GM12891 (cell line): ENCODE measurements at regions not wholly inside any gene's neighbourhood (a gene's known extent, or its start where the extent isn't known, plus 50 kb on each side); places are given as distances from the start of the nearest gene placed in this dataset.

Experiments
- PAX5 ChIP-seq: IDR thresholded peaks from 2 replicates; pipeline ENCODE4 v1.6.1; 2011; ENCODE audit warnings: low read length, moderate library complexity, mild to moderate bottlenecking; ENCODE audit not compliant: insufficient read depth, severe bottlenecking
- POLR2A ChIP-seq: IDR thresholded peaks from 2 replicates; pipeline ENCODE4 v1.6.1; 2011; ENCODE audit warnings: low read depth, low read length, control low read depth
- POLR2AphosphoS5 ChIP-seq: IDR thresholded peaks from 2 replicates; pipeline ENCODE4 v1.6.1; 2011; ENCODE audit warnings: low read depth, low read length, control low read depth
- SPI1 ChIP-seq: IDR thresholded peaks from 2 replicates; pipeline ENCODE4 v1.6.1; 2011; ENCODE audit warnings: low read depth, low read length, control low read depth
- TAF1 ChIP-seq: IDR thresholded peaks from 2 replicates; pipeline ENCODE4 v1.6.1; 2011; ENCODE audit warnings: low read depth, low read length, control low read depth

GRCh38 chr3:104245261-104245660 lies 1121.4 kb upstream of the ALCAM start:
- TF ChIP-seq PAX5: no peak
- no peak for TF ChIP-seq POLR2AphosphoS5
- no peak for TF ChIP-seq POLR2A
- TF ChIP-seq TAF1: no peak
- no peak for TF ChIP-seq SPI1
